NCI-H774 (cell line): ENCODE measurements at regions not wholly inside any gene's neighbourhood (a gene's known extent, or its start where the extent isn't known, plus 50 kb on each side); places are given as distances from the start of the nearest gene placed in this dataset.

Source experiments
- DNase-seq: peaks from one replicate; lab custom pipeline; 2025; lab: John Stamatoyannopoulos, UW

DNA sequence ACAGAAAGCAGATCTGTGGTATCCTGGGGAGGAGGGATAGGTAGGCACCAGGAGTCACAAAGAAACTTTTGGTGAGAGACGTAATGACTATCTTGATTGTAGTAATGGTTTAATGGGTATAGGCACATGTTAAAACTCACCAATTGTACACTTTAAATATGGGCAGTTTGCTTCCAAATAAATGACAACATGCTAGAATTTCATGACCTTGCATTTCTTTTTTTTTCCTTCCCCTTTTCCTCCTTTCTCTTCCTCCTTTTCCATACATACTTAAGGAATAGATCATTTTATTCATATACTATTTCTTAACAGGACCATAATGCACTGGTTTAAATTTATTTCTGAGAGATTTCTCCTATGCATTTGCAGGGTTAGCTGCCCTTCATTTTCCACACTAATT lies 341.8 kb downstream of the TMEM182 start:
- DNase-seq = no peak

DNA sequence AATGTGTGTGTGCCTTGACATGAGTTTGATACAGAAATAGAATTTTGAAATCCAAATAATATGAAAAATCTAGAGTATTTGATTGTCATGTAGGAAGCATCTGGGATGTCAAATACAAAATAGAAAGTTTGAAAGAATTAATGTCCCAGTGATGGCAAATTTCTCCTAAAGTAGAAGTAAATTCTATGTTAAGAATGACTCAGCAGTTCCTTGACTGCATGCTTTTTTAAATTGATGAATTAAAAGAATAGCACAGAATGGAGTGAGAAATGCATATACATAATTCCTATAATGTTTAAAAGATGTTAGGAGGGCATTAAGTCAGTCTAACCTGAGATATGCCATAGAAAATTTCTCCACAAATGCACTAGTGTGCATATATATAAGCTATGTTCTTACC lies 357.5 kb downstream of the TMEM182 start:
- DNase-seq = no peak

DNA sequence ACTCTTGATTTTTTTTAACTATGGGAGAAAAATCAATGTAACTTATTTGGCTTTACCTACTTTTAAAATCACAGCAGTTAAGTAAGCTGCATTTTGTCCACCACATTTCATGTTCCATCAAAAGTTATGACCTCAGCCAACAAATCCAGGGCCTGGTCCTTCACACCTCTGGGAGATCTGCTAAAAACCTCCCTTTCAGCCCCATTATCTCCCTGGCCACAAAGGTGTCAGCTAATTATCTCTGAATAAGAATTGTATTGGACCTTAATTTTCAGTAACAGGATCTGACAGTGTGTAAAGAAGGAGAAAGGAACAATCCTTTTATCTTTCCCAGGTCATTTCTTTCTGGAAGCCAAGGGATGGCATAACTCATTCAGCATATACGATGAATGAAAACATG lies 359.3 kb downstream of the TMEM182 start:
- no peak for DNase-seq

DNA sequence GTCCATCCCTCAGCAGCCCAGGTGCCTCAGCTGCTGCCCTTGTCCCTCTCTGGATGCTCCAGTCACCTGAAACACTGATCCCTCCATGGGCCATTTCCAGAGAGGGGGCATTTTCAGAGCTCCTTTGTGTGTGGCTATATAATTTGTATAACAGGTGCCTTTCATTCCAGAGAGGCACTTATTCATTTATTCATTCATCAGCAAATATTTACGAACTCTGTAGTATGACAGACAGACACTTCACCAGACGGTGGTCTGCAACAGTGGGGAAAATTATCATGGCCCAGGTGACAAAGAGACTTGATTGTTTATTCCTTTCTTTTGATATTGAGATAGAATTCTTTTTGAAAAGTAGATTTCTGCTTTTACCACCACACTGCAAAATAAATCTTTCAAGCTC lies 361.7 kb downstream of the TMEM182 start:
- DNase-seq = no peak

DNA sequence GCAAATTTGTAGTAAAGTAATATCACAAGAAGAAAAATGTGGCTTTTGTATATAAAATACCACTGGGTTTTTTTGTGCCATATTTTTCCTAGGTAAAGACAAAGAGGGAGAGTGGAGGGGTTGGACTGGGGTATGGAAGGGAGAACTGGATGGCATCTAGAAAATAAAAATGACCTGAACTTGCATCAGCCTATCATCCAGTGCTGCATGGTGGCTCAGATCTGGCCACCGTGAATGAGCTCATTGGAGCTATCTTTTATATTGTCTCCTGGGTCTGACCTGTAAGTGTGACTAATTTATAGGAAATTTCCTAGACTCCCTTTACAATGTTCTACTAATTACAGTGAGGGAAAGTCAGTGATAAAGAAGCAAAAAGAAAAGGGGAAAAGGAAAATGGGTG lies 369.0 kb downstream of the TMEM182 start:
- no peak for DNase-seq

DNA sequence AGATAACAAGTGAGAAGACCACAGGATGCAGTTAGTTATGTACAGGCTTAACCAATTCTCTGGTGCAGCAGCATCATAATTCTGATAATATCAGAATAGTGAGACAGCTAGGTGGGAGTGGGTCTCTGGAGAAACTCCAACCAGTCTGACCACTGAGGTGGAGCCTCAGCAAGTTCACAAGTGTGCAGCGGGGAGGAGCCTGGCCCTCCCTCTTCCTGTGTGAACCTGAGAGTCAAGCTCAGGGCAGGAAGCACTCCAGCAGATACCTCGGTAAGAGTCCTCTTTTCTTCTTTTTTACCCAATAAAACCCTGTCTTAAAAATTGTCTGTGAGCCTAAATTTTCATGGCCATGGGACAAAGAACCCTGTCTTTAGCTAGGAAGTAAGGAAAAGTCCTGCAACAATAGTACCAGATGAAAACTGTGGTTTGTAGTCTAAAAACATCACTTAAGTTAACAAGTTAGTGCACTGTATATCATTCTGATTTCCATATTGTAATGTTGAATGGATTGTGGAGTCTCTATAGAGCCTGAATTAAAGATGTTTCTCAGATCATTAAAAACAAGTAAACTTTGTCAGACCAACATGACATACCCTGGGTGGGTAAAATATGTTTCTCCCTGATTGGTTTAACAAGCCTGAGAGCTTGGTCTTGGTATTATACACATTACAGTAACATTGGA lies 370.8 kb downstream of the TMEM182 start:
- DNase-seq = no peak

DNA sequence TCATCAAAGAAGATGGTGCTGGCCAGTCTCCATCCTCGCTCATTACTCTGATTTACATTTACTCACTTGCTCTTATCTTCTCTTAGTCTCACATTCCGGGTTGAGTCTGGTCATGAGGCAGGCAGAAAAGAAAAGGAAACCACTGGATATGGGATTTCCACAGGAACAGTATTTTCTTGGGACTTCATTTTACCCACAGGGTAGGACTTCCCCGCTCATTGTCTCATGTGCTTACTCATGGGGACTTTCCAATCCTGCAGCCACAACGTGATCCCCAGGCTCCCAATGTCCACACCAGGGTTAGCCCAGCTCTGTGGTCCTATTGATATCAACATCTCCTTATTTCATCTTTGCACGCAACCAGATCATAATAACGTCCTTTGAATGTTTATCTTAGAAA lies 373.8 kb downstream of the TMEM182 start:
- no peak for DNase-seq

DNA sequence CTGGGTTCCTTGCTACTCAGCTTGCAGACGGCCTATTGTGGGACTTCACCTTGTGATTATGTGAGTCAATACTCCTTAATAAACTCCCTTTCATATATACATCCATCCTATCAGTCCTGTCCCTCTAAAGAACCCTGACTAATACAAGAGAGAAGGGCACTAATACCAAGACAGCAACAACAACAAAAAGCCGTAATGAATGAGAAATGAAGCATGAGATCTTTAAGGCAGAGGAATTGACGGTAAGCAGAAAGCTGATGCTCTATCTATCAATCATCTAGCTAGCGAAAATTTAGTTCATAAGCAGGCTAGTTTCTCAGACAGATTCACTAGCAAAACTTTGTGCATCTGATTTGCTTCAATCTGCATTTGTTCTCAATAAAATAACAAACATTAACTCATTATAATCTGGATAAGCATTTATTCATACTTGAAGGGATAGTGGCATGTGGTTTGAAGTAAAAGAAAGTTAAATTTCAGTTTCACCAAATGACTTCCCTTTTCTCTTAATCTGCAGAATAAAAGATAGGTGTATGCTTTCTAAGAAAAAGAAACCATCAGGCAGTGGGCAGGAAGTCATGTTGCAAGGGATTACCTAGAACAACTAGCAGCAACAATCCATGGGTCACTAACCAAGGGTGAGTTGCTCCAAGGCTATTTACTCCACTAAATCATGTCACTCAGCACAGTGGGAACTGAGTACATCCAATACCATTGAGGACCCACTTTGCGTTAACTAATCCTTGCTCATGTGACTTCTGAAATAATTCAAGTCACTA lies 376.5 kb downstream of the TMEM182 start:
- DNase-seq = no peak

DNA sequence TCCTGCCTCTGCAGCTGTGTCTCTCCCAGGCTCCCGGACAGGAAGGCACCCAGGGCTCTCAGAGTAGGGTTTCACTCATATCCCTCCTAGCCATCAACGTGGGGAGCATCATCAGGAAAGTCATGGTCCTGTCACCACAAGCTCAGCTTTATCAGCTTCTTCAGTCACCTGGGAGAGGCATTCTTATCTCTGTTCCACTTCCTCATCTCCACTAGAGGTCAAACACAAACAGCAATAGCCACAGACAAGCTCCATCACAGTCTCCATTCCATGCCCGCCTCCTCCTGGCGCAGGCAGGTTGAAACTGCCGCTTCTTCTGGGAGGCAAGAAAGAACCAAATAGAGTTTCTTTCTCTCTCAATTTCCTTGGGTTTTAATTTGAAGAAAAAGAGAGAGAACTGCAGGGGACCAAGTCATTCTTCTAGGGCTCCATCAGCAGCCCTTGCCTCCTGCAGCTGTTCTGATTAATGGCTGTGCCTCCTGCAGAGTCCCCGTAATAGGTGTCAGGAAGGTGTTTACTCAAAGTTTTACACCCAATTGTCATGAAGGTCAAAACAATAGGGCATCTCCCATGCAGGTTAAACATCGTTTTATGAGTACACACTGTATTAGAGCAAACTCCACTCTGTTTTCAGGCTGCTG lies 377.9 kb downstream of the TMEM182 start:
- peak; percentile 6 for DNase-seq

DNA sequence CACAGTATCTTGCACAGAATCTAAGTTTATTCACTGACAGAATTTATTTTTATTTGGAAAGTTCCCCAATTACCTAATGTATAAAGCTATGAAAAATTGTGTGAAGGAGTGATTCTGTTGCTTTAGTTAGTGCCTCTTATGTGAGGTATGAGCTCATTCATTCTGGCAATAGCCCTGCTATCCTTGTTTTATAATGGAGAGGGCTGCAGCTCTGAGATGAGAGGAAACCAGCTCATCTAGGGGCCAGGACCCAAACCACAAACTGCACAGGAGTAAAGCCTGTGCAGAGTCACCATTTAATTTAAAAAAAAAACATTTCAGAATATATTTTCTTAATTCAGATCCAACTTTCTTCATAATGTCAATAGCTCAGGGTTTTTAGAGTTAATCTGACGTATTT lies 383.0 kb downstream of the TMEM182 start:
- DNase-seq = no peak

DNA sequence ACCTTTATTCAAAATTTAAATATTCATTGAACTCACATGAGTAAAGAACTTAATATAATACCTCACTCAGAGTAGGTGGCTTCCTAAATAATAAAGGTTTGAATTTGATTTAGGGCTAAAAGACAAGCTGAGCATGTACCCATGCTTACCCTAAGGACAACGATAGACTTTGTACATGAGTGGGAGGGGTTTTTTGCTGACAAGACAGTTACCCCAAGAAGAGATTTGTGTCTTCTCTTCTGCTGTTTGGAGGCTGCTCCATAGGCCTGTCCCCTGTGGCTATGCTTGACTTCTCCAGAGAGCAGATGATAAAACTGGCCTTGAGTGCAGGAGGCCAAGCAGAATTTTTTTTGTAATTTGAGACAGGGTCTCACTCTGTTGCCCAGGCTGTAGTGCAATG lies 383.9 kb downstream of the TMEM182 start:
- DNase-seq = no peak

DNA sequence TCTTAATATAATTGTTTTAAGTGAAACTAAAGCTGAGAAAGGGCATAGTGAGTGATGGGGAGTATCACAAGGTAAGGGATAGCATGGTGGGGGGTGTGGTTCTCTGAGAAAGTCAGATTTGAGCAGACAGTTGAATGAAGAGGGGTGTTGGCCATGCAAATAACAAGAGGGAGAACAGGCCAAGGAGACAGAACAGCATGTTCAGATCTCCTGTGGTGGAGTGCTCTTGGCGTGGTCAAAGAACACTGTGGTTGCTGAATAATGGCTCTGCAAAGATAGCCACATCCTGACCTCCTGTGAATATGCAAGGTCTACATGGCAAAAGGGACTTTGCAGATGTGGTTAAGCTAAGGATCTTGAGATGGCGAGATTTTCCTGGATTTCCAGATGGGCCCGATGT lies 389.2 kb downstream of the TMEM182 start:
- DNase-seq = no peak

DNA sequence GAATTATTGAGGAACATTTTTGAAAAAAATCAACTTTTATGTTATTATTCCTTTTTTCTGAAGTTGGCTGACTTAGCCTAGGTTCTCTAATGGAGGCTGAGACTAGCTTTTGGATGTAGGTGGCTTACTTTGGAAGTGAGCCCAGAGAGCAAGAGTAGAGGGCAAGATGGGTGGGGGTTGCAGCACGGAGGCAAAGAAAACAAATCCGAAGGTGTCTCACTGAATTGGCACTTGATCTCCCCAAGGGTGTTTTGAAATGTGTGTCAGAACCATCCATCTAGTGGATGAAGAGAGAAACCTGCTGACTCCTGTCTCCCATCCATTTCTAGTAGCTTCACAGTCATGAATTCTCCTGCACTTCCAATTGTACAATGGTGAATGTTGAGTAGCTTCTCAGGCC lies 390.7 kb downstream of the TMEM182 start:
- no peak for DNase-seq

DNA sequence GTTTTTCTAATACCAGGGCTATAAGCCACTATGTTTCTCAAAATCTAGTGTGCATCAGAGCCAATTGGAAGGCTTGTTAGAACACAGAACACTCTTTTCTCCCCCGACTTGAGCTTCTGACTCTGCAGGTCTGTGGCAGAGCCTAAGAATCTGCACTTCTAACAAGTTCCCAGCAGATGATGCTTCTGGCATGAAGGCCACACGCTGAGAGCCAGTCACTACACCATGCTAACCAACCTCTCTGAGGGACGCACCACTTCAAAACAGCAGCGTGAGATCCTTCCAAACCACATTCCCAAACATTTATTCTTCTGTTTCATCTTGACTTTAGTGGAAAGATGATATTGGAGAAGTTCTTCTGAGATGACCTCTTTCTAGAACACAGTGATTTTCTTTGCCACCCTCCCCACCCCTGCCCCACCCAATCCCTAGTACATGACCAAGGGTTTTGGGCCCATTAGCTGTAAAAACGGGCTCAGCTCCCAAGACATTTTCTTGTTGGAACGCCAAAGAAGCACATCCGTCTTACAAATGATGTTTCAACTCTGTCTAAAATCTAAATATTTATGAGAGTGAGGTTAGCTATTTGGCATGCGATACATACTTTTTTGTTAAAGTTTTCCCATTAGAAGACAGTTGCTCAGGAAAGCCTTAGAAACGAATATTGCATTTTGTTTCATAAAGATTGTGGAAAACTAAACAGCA lies 391.9 kb downstream of the TMEM182 start:
- no peak for DNase-seq

DNA sequence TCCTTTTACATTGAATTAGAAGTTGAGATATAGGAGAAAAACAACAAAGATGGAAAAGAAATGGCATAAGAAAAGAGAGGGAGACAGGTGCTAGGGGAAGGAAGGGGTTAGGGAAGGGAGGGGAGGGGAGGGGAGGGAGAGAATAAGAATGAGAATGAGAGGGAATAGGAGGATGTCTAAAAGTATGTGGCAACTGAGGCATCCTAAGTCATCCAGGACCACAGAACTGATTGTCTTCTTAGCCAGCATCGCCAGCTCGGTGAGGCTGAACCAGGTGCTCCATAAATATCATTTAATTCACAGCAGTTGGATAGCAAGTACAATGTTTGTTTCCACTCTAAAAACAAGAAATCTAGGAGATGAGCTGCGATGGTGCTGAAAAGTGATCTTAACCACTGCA lies 393.5 kb downstream of the TMEM182 start:
- no peak for DNase-seq

DNA sequence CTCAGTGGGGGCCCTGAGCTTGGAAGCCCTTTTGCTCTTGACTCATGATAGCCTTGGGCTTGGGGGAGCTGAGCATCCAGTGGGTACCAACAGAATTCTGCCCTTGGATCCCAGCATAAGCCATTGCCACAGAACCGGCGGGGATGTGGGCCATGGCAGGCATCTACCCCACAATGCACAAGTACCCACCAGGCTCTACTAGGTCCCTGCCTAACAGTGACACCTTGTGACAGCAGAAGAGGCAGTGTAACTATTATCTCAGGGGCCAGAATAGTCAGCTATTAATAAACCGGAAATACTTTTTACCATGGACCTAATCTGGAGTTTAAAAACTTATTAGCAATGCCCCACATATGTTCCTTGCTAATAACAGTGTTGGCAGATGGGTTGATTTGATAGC lies 397.2 kb downstream of the TMEM182 start:
- no peak for DNase-seq

DNA sequence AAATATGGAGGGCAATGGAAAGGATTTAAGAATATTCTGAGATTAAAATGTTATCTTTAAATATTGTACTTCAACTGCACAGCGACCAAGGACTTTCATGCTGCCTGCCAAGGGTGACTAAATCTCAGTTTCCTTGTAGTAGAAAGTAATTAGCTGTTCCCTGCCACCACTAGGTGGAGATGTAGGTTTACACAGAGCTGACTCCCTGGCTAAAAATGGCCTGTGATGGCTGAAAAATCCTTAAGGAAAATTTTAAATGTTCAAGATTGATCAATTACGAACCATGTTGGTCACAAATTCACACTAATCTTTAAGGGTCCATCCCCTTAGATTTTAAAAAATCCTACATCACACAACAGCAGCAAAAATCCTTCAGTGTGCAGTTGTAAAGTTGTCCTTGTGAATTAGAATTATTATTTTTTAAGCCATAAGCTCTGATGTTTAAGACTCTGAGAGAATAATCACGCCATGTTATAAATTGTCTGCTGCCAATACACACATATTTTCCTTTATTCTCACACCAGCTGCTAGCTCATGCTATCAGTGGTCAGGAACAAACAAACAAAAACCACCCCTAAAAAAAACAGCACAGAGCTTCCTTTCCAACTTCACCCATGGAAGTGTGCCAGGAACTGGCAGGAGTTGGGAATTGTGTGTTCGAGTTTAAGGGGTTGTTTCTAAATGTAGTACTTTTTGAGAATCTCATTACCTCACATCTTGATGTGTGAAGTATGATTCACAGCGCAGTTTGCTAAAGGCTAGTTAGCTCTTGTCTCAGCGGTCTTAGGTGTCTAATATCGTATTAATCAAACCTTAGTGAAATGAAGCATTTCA lies 399.8 kb downstream of the TMEM182 start:
- DNase-seq = peak; percentile 57

DNA sequence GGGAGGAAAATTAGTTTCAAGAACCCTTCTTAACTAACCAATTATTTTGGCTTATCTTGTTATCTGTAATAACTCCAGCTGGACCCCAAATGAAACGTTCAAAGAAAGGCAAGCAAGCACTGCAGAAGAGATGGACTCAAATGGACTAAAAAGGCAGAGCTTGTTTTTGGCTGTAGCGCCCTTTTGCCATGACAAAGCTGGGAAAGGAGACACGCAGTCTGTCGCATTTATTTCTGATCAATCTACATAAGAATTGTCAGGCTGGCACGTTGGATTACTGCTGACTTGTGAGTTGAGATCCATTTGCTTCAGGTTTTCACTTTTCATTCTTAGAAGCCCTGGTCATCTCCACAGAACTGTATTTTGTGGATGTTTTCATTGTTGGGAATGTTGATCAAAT lies 402.9 kb downstream of the TMEM182 start:
- DNase-seq = no peak

DNA sequence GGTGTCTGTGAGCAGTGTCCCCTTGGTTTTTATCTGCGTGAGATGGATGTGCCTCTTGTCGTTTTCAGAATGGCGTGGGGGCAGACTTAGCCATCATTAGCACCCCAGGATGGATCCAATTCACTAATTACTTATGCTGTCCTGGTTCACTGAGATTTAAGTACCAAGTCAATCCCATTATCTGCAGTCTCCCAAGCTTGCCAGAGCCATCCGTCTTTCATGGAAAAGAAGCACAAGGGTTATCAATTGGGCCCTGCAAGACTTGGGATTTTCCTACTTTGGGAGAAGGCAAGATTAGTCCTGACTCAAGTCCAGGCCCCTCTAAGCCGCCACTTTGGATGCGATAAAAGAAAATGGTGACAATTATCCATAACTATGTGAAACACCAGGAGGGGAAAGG lies 404.0 kb downstream of the TMEM182 start:
- no peak for DNase-seq

DNA sequence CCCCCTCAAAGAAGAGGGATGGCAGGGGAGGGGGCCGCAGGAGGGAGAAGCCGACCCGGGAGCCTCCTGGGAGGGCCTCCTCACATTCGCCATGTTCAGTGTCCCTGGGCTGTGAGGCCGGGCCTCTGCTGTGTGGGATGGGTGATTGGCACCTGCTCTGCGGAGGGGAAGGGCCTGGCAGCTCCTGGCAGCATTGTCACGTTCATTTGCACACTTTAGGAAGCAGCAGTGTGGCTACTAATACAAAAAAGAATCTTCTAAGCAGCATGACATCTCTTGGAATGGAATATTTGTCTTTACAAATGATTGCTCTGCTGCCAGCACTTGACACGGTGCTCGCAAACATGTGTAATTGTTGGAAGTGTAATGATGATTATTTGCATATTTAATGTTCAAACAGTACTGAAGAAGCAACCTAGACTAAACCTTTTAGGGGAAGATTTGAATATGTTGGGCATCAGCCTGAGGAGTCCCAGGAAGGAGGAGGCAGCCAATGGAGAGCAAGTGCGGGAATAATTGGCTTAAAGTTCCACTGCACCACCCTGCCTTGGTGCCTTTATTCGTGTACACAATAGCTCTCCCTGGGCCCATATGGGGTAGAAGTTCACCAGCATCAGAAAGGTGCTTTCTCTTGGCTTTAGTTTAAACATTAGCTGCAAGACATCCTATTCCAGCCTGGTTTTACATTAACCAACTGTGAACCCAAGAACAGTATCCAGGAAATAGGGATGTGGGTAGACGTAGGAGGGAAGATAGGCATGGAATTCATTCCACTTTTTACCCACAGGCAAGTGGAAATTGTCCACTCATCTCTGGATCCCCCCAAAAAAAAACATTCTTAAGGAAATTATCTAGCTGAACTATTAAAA lies 404.9 kb downstream of the TMEM182 start:
- no peak for DNase-seq

DNA sequence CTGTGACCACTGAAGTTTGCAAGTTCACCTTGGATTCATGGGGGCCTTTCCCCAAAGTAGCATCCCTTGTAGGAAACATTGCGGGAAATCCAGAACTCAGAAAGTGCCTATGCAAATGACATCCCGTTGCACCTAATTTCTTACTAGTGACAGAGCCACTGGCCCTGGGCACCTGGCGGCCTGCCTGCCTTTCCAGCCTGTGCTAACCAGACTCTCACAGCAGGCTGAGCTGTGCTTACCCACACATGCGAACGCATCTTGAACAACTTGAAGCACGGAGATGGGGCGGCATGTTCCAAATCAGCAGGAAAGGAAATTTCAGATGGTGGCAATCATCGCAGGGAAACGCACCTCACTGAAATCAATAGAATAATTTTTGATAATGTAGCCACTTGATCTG lies 405.8 kb downstream of the TMEM182 start:
- no peak for DNase-seq
